GM19463 (cell line): ENCODE measurements at regions not wholly inside any gene's neighbourhood (a gene's known extent, or its start where the extent isn't known, plus 50 kb on each side); places are given as distances from the start of the nearest gene placed in this dataset.
"Not testable (repeated sequence)": the region's sequence is repeated elsewhere in the genome, so short reads cannot be mapped to it uniquely, and the experiment has no call there.

Source experiments
- ATAC-seq: cut with Tn5 transposase; IDR thresholded peaks from one replicate; pipeline ENCODE4 v1.9.1; 2021; ENCODE audit warnings: mild to moderate bottlenecking, moderate library complexity; ENCODE audit not compliant: unreplicated experiment

- no peak for ATAC-seq
These were observed 184.4 kb downstream of the SHOX2 start for GRCh38 chr3:157921811-157922210.

GRCh38 chr3:157920822-157921700 lies 185.2 kb downstream of the SHOX2 start:
- ATAC-seq, result no peak

- no peak for ATAC-seq
These were observed 186.8 kb downstream of the SHOX2 start for GRCh38 chr3:157919319-157919887.

DNA sequence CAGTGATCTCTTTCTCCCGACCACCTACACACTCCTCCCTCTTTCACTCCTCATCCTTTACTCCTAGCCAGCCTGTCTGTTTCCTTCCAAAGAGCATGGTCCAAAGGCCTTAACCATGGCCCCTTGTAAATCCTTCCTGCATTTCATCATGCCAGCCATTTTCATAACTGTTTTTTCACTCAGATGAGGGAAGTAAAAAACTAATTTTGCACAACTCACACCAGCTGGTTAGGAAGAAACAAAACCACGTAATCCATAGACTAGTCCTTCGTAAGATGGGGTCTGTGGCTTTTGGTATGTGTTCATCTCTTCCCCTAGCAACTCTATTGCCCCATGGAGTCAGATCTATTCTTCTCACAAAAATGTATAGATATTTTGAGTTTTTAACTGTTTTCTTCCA lies 187.8 kb downstream of the SHOX2 start:
- no peak for ATAC-seq

DNA sequence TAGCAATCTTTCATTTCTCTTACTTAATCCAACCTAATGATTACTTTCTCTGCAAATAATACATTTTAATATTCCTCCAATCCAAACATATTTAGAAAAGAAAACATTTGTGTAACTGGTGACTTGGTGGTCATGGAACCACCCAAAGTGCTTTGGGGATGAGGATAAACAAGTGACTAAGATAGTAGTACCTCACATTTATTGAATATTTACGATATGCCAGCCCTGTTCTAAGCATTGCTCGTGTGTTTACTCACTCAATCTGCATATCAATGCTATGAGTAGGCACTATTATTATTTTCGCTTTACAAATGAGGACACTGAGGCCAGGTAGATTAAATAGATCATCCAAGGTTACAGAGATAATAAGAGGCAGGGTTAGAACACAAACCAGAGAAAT lies 189.5 kb downstream of the SHOX2 start:
- no peak for ATAC-seq

DNA sequence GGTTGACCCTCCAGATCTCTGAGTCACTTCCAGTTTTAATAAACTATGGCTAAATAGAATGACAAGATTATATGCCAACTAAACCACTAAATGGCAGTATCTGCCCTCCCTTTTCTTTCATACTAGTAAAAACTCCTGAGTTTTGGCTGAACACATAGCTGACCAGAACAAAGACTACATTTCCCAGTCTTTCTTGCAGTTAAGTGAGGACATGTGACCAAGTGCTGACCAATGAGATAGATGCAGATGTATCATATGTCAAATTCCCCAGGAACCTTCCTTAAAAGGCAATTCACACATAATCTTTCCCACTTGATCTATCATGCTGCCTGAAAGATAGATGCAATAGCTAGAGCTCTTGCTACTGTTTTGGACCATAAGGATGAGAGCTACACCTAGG lies 191.3 kb downstream of the SHOX2 start:
- no peak for ATAC-seq

DNA sequence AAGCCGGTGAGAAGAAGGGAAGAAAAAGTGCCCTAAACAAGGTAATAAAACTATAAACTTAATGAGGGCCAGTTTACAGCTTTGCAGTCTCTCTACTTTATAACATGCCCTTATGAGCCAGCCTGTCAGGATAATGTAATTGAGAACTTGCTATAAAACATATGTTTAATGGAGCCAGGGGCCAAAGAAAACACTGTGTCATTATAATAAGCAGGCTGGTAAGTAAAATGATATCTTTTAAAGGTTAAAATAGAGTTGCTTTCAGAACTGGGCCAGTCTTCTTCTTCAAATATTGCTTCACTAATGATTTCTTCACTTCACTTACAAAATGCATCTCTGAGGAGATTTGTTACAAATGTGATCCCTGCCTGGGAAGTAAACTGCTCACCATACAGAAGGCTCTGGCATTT lies 192.5 kb downstream of the SHOX2 start:
- ATAC-seq, result no peak

DNA sequence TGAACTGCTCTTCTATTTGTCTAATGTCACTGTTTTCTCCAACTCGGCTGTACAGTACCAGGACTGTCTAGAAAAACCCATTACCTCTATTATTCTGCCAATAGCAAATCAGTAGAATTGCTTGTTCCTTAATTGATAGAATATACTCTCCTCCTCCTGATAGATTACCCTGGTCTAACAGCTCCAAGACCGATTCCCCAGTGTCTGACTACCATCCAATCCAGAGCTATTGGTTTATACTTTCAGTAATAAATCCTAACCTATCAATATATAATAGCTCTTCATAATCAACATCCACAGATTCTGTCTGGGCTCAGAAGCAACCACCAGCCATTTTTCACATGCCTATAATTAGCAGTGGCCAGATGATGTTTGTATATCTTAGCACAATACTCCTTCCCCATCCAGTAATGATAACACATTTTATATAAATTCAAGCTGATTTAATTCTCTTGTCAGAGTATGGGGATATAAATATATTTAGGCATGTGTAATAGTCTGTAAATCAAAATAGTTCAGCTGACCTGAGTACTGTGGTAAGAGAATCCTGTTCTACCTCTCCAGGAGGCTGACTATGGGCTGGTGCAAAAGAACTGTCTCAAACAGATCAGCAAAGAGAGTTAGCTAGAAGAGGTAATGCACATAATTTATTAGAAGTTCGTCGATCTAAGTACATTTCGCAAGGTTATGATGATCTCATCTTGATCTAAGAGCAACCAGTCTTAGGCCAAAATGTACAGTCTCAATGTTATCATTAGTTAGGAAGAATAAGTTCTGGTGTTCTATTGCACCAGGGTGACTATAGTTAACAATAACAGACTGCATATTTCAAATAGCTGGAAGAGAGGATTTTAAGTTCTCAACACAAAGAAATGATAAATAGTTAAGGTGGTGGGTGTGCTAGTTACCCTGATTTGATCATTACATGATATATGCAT lies 193.4 kb downstream of the SHOX2 start:
- ATAC-seq, result no peak

- ATAC-seq, result no peak
These were observed 199.6 kb downstream of the SHOX2 start for GRCh38 chr3:157906627-157907026.

DNA sequence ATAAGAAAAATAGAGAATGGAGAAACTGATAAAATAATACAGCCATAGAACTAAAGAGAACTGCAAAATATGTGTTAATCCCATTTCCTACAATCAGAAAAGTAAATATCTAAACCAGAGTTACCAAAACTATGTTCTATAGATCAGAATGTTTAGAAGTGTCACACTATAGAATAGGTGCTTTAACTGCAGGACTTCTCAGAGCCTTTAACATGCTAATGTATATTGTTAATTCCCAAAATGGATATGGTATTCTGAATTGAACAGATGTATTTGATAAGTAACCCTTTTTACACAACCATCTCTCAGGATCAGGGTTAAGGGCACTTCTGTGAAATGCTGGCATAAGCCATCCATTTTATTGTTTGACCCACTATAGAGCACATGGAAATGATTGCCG lies 200.3 kb downstream of the SHOX2 start:
- ATAC-seq, result no peak

GRCh38 chr3:157902680-157903079 lies 203.5 kb downstream of the SHOX2 start:
- not testable (repeated sequence) for ATAC-seq

DNA sequence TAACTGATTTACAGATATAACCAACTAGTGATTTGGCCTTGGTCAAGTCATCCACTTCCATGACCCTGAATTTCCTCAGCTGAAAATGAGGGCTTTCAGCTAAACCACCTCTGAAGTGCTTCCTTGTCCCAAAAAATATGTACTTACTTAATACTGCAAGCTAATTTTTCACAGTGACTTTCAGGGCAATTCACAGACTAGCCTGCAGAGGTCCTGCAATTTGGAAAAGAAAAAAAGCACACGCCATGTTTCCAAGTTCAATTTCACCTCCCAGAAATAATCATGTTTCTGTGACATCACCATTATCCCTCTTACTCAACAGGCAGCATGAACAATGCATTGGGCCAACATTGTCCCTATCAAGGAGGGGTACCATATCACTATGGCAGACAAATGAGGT lies 218.2 kb downstream of the SHOX2 start:
- no peak for ATAC-seq

DNA sequence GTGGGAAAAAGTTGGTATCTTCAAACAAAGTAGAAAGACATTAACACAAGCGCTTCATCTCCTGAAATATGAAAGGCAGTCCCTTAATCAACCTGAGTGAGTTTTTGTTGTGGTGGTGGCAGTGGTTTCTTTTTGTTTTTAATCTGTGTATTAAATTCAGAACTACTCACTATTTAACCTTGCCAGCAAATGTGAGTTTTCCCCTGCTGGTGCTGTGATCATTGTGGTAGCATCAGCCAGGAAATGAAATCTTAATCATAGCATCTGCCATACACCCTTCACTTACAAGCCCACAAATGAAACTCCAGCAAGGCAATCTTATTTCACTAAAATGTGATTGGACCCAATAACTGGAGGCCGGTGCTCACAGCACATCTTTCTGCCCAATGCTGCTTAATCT lies 229.7 kb downstream of the SHOX2 start:
- no peak for ATAC-seq

- no peak for ATAC-seq
These were observed 233.3 kb downstream of the SHOX2 start for GRCh38 chr3:157872902-157873301.

GRCh38 chr3:157871838-157872460 lies 234.3 kb downstream of the SHOX2 start:
- no peak for ATAC-seq

DNA sequence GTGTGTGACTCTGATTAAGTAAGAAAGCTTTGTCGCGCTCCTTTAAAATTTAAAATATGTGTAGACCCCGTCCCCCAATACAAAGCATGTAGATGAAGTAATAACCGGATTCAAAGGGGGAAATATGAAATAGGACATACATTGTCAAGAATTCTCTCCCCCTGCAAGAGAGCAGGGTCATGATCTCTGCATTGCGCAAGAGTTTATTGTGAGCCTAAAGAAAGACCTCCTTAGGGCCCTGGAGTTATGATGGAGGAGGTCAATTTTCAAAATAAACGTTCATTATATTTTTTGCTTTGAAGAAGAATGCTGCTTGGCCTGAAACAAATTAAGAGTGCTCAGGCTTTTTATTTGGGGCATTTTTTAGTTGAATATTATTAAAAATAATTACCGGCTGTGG lies 235.0 kb downstream of the SHOX2 start:
- no peak for ATAC-seq

DNA sequence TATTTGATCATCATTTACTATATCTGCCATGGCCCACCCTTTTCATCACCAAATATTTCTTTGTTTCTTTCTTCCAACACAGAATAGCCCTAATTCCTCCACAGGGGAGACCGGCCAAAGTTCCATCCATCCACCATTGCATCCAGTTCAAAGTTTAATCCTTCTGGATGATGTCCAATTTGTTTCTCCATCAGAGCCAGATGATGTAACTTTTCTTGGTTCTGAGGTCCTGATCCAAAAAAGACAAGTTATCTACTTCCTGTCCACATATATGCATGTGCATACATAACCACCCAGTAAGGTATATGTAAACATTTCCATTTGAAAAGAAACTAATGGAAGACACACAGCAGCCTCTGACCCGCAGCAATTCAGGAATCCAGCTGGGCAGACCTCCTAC lies 237.3 kb downstream of the SHOX2 start:
- no peak for ATAC-seq

DNA sequence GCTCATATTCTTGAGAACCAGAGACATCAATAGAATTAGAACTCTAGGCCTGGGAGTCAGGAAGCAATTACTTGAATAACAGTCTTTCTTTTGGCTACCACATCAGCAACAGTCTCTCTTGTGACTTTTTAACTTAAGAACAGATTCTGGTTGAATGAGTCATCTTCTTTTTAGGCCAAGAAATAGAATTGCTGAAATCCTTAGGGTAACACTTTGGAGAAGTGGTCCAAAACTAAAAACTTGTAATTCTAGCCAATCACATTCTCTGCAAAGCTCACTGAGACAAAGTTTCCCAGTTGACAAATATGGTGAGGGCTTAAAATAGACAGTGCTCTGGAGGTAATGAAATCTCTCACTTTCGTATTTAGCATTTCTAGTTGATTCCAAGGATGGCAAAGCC lies 238.0 kb downstream of the SHOX2 start:
- no peak for ATAC-seq

DNA sequence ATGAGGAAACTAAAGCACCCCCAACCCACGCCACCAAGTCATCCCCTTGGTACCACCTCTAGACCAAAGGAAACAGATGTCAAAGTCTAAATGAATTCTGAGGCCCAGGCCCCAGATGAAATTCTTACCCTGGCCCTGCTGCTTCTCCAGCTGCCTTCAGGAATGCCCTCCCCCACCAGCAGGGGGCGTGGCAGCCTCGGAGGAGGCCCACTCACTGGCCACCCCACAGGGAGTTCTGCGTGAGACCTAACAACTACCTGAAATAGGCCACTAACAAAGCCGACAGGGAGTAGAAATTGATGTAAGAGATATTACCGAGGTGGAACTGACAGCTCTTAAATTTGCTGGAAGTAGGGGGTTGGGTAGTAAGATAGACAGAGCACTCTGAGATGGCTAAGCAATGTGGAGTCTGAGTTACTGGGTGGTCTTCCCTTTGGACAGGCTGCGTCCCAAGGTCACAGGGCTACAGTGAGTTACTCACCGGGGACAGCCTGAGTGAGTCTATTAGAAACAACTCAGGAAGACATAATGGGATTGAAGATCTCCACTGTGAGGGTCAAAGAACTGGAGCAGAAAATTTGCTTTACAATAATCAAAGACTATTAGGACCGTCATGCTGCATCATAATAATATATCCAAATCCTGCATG lies 240.7 kb downstream of the SHOX2 start:
- ATAC-seq, result peak; percentile 96

- no peak for ATAC-seq
These were observed 245.0 kb downstream of the SHOX2 start for GRCh38 chr3:157861076-157861765.
